Right kidney (tissue), 1 donor: ENCODE measurements at regions not wholly inside any gene's neighbourhood (a gene's known extent, or its start where the extent isn't known, plus 50 kb on each side); places are given as distances from the start of the nearest gene placed in this dataset.

Experiments used
- DNase-seq: peaks from one replicate; pipeline ENCODE4 v3.0.0-alpha.2; 2016

DNA sequence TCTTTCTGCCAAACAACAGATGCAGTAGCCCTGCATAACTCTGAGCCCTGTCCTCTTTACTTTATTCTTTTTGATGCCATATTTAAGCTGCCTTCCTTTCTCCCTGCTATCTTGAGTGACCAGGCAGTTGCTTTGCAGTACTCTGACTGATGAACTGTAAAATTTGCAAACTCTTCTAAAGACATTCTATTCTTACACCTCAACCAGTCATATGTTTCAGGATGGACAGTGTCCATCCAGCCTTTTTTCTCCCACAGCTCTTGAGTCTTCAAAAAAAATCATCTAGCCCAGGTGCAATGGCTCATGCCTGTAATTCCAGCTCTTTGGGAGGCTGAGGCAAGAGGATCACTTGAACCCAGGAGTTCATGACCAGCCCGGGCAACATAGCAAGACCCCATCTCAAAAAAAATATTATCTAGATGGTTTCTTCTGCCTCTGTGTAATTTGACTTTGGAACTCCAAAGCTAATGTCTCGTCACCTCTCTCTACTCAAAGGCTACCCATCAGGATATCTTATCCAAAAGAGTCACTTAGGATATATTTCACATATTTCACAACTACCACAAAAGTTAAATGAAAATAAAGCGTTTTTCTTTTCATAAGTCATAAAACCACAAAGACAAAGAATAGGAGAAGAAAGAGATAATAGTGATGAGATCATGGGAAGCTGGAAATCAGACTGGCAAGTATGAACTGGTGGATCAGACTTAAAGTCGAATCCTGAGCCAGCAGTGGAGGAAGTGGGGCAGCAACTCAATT is 54.6 kb upstream of the IPO9 start:
- DNase-seq: no peak

DNA sequence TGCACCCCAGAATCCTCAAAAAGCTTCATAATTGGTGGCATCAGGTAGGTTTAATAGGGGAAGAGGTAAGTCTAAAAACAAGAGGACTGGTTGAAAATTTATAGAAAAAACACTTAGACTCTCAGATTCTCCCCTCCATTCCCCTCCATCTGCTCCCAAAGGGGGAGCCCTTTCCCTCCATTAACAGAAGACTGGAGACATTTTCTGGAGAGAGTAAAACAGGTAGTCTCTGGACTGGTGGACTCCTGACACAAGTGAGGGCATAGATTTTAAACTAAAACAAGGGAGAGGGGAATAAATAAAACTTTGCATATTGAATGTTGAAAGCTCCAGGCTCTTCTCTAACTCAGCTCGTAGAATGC is 54.0 kb upstream of the IPO9 start:
- DNase-seq: no peak

DNA sequence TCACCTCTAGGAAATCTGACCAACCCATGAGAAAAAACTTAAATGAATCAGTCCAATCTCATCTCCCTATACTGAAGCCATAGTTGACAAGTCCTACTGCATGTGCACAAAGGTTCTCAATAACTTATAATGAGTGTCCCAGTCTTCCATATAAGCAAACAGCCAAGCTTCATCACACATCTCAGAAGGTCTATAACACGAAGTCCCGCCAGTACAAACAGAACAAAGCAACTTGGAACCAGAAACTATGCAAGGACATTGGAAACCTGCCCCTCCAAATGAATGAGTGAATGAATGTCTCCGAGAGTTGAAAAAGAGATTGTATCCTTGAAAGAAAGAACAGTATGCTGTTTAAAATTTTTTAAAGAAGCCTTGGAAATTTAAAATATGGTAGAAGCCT is 53.6 kb upstream of the IPO9 start:
- no peak for DNase-seq

DNA sequence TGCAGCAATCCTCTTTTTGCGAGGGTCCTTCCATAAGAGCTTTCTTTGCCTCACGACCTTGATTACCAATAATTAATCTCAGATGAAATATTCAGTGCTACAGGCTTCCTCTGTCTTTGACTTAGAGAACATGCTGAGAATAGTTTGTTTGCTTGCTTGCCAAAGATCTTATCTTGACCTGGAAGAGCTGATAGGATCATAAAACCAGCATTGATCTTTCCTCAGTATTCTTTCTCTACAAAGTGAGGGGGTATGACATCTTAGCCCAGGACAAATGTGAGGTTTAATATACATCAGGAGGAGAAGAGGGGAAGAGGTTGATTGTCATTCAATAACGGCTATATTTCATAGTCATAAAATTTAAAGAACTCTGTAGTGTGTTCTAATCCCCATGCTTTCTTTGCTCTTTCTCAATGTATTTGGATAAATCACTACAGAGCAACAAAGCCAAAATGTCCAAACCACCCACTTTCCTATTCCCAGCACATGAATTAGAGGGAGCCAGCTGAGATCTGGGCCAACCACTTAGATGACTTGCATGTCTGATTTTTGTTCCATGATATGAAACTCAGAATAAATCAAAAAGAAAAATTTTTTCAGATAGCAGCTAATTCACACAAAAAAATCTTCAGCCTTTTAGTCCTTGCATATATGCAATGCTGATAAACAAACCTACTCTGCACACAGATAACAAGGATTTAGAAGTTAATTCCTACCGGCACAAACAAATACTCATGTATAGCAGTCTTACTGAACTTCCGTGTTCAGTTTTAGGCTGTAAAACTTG is 50.5 kb upstream of the IPO9 start:
- no peak for DNase-seq
